LHCN-M2 (cell line): ENCODE measurements at regions not wholly inside any gene's neighbourhood (a gene's known extent, or its start where the extent isn't known, plus 50 kb on each side); places are given as distances from the start of the nearest gene placed in this dataset.

Source experiments
- DNase-seq: peaks from one replicate; pipeline ENCODE4 v3.0.0-alpha.2; 2012; ENCODE audit warnings: low read depth

- DNase-seq, result no peak
These were observed 232.0 kb downstream of the BCAS1 start for GRCh38 chr20:53838311-53838868.

- no peak for DNase-seq
These were observed 233.1 kb downstream of the BCAS1 start for GRCh38 chr20:53837126-53837826.

- no peak for DNase-seq
These were observed 235.6 kb downstream of the BCAS1 start for GRCh38 chr20:53834749-53835148.

GRCh38 chr20:53834062-53834442 is 236.3 kb downstream of the BCAS1 start:
- DNase-seq, result peak; percentile 47

GRCh38 chr20:53833333-53834061 is 236.9 kb downstream of the BCAS1 start:
- no peak for DNase-seq

GRCh38 chr20:53832499-53832898 is 237.9 kb downstream of the BCAS1 start:
- no peak for DNase-seq

- DNase-seq, result no peak
These were observed 238.2 kb upstream of the ZNF217 start for GRCh38 chr20:53831812-53832211.

- DNase-seq, result no peak
These were observed 237.6 kb upstream of the ZNF217 start for GRCh38 chr20:53831228-53831627.

- peak; percentile 60 for DNase-seq
These were observed 236.3 kb upstream of the ZNF217 start for GRCh38 chr20:53829724-53830521.

- peak; percentile 98 for DNase-seq
These were observed 235.7 kb upstream of the ZNF217 start for GRCh38 chr20:53829255-53829723.

GRCh38 chr20:53828682-53829254 is 235.1 kb upstream of the ZNF217 start:
- DNase-seq, result peak; percentile 94

GRCh38 chr20:53828088-53828681 is 234.5 kb upstream of the ZNF217 start:
- DNase-seq, result peak; percentile 100

- no peak for DNase-seq
These were observed 233.9 kb upstream of the ZNF217 start for GRCh38 chr20:53827292-53828087.

- peak; percentile 30 for DNase-seq
These were observed 233.1 kb upstream of the ZNF217 start for GRCh38 chr20:53826597-53827291.

- no peak for DNase-seq
These were observed 232.5 kb upstream of the ZNF217 start for GRCh38 chr20:53826090-53826489.

GRCh38 chr20:53825282-53825681 is 231.6 kb upstream of the ZNF217 start:
- no peak for DNase-seq

- no peak for DNase-seq
These were observed 231.1 kb upstream of the ZNF217 start for GRCh38 chr20:53824779-53825178.

- DNase-seq, result no peak
These were observed 229.6 kb upstream of the ZNF217 start for GRCh38 chr20:53823121-53823764.

GRCh38 chr20:53822534-53822933 is 228.9 kb upstream of the ZNF217 start:
- DNase-seq, result no peak
